Activated T-cell treated with anti-CD3 and anti-CD28 coated beads for 24 hours (primary cell): ENCODE measurements at regions not wholly inside any gene's neighbourhood (a gene's known extent, or its start where the extent isn't known, plus 50 kb on each side); places are given as distances from the start of the nearest gene placed in this dataset.

Experiments
- DNase-seq: peaks from one replicate; pipeline ENCODE4 v3.0.0-alpha.2; 2020; ENCODE audit warnings: low read depth

DNA sequence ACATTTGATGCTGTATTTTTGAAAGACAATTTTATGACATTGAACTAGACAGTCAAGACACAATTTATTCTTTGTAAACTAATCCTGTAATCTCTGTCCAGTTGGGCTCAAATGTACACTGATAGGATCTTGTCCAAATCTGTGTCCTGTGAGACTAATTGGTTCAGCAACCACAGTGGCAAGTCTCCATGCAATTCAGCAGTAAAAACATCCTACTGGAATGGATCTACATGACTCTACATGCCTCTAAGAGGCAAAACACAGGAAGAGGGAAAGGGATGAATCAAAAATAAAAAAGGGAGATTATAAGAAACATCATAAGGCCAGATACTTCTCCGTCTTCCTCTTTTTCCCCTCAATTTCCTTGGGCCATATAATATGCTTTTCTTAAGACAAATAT is 1164.2 kb downstream of the NLGN4Y start:
- no peak for DNase-seq

DNA sequence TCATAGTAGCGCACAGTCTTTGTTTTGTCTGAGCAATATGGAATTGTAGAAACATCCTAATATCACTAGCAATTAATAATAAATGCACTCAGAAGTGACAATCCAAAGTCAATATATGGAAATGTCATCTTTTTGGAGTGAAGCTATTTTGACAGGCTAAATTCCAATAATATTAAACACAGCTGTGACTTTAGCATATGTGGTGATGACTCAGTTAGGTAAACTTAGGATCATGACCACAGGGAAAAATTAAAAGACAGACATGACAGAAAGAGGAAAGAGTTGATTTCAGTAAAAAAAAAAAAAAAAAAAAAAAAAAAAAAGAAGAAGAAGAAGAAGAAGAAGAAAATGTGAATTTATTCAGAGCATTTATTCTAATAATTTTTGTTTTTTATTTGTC is 1165.7 kb downstream of the NLGN4Y start:
- no peak for DNase-seq

DNA sequence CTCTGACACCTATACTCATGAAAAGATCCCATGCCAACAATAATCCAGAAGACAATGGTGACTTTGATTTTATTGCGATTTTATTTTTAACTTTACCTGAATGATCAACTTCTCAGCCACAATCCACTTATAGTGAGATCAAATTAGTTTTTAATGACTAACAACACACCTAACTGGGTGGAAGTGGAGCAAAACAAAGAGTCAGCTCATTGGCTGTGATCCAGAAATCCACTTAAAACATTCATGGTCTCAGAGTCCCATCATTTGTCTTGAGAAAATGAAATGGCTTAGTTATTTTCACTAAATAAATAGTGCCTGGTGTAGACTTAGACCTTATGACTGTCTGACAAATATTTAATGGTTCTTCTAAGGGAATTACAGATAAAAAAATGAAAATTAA is 1177.8 kb downstream of the NLGN4Y start:
- no peak for DNase-seq

DNA sequence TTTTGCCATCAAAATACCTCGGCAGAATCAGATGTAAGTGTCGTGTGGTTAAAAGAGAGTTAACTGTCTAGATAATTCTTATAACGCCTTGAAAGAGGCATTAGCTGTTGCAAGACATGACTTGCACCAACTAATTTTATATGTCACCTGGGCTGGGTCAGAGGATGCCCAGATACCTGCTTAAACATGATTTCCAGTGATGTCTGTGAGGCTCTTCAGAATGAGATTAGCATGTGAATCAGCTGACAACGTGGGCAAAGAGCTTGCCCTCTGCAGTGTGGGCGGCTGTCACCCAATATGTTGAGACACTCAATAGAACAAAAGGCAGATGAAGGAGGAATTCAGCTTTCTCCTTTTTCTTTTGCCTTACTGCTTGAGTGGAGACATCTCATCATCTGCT is 1180.6 kb downstream of the NLGN4Y start:
- no peak for DNase-seq

DNA sequence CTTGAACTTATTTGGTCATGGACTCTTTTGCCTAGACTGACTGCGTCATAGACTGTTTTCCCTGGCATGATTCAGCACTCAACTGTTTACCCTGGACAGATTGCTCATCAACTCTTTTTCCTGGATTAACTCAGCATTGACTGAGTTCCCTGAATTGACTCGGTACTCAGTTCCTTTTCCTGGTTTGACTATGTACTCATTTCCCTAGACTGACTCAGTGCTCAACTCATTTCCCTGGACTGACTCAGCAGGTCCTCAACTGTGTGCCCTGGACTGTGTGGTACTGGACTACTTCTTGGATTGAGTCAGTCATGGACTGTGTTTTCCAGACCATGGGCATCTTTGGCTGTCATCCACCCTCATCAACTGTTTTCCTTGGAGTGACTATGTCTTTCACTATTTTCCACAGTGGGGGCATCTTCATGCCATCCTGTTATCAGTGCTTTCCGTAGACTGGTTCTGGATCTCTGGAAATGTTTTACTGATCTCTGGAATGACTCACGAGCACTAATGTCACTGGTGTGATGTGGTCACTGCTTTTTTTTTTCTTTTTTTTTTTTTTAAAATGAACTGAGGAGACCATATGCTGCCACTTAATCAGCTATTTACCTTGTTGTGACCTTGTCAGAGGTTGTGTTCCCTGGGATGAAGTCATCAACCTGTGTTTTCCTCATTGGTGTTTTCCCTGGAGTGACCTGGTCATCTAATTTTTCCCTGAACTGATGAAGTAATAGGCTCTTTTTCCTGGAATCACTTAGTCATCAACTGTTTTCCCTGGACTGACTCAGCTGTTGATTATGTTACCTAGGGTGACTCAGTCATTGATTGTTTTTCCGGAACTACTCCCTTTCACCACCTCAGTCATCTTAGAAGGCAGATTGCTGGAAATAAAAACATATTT is 1225.5 kb downstream of the NLGN4Y start:
- DNase-seq: no peak

DNA sequence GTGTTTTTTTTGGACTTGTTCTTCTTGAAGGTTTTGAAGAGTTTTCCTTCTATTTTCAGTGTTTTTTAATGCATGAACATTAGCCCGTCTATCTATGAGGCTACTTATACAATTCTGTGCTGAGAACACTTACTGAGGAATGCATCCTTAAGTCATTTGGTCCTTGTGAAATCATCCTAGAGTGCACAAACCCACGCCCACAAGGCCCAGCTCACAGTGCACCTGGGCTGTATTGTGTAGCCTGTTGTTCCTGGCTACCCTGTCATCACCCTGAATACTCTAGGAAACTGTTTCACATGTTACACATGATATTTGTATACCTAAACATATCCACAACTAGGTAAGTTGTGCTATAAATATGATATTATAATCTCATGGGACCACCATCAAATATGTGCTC is 1226.7 kb downstream of the NLGN4Y start:
- DNase-seq: no peak

DNA sequence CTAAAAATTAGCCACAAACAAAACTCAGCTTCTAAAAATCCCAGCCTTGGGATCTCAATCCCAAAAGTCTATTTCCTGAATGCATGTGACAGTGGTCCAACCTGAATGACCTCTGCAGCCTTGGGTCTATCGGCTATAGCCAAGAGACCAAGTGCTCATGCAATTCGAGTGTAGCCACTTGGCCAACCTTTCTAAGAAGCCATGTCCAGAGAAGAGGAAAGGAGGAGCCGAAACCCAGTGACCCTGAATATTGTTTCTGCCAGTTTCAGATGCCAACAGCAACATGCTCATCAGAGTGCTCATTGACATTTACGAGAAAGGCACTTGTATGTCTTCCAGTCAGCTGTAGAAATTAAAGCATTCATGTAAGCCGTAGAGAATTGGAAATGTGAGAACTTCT is 1231.9 kb downstream of the NLGN4Y start:
- no peak for DNase-seq

DNA sequence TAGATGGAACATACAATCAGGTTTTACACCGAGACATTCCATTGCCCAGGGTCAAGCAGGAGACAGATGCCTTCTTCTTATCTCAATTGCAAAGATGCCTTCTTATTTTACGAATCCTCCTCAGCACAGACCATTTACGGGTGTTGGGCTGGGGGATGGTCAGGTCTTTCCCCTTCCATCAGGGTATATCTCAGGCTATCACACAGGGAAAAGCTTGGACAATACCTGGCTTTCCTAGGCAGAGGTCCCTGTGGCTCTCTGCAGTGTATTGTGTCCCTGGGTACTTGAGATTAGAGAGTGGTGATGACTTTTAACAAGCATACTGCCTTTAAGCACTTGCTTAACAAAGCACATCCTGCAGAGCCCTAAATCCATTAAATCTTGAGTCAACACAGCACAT is 1249.2 kb downstream of the NLGN4Y start:
- DNase-seq: no peak

DNA sequence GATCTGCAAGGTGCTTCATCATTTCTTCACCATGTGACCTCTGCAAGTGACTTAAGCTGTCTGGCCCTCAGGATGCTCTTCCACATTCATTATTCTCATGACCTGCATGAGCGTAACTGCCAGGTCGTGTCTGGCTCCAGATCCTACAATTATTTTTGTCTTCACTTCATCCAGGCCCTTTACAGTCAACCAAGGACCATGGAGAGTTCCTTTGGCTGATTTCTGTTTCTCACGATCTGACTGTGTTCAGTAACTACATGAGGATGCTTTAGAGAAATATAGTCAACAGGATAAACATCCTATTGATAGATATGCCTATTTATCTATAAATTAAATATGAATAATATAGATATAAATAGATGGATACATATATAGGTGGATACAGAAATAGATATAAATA is 1251.6 kb downstream of the NLGN4Y start:
- DNase-seq: no peak

DNA sequence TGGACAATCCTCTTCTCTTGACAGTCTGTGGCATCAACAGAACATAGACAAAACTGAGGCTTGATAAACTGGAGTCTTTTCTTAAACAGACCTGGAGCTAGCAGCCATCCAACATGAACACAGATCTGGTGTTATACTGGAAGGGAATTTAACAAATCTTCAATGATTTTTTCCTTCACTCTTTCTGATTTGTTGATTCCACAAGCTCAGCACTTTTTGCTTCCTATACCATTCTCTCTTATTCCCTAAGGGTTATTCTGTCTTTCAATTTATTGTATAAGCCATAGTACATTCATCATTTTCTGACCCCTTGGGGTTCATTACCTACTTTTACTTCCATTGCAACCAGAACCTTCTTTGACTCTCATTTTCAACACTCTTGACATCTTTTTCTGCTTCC is 1255.6 kb downstream of the NLGN4Y start:
- no peak for DNase-seq

DNA sequence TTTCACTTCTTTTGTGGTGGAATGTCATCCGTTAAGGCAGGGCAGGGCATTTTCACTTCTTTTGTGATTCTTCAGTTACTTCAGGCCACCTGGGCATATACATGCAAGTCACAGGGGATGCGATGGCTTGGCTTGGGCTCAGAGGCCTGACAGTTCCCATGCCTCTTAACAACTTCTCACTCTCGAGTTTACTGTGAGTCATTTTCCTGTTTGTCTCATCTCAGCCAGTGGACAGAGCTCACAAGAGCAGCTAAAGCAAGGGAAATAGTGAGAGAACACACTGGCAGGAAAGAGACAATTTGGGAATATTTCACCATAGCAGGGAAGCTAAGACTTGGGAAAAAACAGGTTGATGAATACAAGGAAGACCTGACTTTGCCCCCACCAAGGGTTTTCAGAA is 1275.7 kb downstream of the NLGN4Y start:
- no peak for DNase-seq

DNA sequence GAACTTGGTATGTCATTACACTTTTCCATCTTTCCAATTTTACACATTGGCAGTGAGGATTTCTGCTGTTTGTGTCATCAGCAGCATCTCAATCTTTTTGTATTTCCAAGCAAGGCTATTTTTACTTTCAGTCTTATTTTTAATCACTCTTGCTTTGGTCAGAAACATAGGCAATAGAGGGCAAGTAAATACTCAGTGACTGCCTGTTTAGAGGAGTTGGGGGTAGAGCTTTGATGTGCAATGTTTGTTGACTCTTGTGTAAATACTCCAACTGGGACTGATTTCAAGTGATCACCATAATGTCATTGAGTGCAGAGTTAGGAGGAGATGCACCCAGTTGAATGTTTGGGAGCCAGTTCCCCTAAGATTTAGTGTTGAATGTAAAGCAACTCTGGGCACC is 1281.7 kb downstream of the NLGN4Y start:
- no peak for DNase-seq

DNA sequence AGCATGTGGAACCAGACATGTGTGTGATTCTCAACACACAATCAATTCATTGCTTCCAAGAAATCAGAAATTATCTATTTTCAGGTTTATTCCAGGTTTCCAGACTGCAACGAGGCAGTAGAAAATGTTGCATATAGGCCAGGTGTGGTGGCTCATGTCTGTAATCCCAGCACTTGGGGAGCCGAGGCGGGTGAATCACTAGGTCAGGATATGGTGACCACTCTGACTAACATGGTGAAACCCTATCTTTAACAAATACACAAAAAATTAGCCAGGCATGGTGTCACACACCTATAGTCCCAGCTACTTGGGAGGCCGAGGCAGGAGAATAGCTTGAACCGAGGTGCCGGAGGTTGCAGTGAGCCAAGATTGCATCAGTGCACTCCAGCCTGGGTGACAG is 1289.9 kb downstream of the NLGN4Y start:
- no peak for DNase-seq
